Fibroblast of skin of scalp (primary cell): ENCODE measurements at regions not wholly inside any gene's neighbourhood (a gene's known extent, or its start where the extent isn't known, plus 50 kb on each side); places are given as distances from the start of the nearest gene placed in this dataset.
A peak's percentile ranks its signal among the peaks of the same experiment; 100 is the strongest.
"Not testable (repeated sequence)": the region's sequence is repeated elsewhere in the genome, so short reads cannot be mapped to it uniquely, and the experiment has no call there.

Source experiments
- DNase-seq: peaks from one replicate; pipeline ENCODE4 v3.0.0-alpha.2; 2013

DNA sequence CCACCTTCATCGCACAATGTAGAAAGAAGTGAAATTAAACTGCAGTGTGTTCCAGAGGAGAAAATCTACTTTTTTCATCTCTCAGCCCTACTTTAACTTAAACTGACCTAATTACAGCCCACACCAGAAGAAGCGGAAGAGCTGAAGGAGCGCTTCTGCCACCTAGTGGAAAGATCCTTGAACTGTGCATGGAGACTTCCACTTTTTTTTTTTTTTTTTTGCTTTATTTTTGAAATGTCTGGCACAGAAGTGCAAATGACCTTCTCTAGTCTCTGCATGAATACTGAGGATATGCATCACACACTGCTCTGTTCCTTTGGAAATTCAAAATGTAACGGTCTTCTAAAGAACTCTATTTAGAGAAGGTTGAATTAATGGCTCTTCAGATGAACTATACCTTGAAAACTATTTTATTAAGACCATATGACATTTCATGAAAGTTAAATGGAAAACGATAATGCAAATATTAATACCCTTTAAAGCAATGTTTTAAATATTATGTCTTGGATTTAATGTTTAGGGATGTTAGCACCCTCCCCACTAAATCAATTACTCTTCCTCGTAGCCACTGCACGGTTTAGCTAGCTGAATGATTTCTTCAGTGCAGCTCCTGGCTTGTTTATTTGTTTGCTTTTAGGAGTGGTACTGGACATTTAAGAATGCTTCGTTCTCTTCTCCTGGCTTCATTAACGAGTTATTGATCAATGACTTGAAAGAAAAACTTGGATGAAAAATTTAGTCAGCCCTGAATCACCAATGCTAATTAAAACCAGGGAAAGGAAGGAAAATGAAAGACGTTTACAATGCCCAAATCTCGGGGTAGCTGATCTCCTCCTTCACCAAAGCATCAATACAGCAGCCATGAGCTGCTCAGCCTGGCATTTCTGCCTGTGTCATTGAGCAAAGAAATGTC is 569.6 kb upstream of the GJE1 start:
- peak; percentile 93 for DNase-seq

- peak; percentile 21 for DNase-seq
Observed at GRCh38 chr6:141562186-141562811, 570.4 kb upstream of the GJE1 start.

- DNase-seq = no peak
Observed at GRCh38 chr6:141561154-141561553, 571.6 kb upstream of the GJE1 start.

DNA sequence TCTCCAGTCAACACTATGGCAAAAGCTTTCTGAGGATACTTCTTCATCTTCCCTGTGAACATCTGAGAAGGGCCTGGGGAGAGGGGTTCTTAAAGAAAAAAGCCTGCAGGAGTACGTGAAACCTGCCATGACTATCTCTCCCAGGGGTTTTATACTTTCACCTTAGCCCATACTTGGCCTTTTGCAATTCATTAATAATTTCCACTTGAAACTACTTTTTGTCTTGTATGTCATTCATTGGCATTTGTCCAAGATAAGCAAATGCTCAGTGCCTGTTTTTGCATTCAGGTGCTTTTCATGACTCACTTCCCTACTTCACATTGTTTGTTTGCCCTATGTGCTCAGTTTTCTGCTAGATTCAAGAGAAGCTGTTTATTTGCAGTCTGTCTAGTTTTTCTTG is 580.3 kb upstream of the GJE1 start:
- DNase-seq = no peak

GRCh38 chr6:141552031-141552430 is 580.7 kb upstream of the GJE1 start:
- no peak for DNase-seq

GRCh38 chr6:141551318-141551717 is 581.4 kb upstream of the GJE1 start:
- no peak for DNase-seq

- no peak for DNase-seq
Observed at GRCh38 chr6:141550471-141550870, 582.3 kb upstream of the GJE1 start.

DNA sequence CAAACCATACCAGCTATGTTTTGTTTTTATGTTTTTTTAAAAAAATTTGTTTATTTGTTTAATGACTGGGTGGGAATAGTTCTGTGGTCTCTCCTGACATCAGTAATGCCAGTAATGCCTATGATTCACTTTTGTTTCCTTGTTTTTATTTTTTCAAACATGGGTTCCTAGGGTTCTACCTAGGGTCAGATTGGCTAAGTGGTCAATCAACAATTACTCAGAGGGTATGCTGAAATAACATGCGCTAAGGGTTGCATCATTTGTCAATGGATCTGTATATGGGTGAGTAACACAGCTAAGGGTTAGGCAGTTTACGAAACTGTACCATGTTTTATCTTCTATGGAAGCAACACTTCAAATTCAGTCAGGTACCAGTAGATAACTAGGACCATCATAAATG is 583.8 kb upstream of the GJE1 start:
- peak; percentile 29 for DNase-seq

- DNase-seq = no peak
Observed at GRCh38 chr6:141541581-141542324, 591.0 kb upstream of the GJE1 start.

DNA sequence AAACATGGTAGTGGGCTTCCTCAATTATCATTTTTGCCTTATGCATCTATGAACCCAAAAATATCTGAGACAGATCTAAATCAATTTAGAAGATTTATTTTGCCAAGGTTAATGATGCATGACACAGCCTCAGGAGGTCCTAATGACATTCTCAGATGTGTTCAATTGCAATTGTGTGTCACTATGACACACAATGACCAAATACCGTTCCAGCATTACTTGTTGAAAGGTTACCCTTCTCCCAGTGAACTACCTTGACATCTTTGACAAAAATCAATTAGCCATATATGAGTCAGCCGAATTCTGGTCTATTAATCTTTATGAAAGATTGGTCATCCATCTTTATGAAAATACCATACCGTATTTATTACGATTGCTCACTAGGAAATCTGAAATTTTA is 592.5 kb upstream of the GJE1 start:
- no peak for DNase-seq

DNA sequence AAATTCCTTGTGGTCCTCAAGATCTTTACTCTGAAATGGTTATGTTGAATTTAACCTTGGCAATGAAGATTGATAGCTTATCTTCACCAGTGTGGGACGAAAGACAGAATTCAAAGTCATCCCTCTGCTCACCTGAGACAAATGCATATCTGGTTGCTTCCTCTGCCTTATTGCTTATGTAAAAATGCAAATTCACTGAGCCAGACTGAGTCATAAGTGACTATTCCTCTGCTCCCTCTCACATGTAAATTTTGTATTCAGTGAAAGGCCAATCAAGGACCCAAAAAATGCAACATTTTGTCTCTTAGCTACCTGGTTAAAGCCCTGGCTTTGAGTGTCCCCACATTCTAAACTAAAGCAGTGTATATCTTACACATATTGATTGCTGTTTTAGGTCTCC is 593.1 kb upstream of the GJE1 start:
- DNase-seq = no peak

DNA sequence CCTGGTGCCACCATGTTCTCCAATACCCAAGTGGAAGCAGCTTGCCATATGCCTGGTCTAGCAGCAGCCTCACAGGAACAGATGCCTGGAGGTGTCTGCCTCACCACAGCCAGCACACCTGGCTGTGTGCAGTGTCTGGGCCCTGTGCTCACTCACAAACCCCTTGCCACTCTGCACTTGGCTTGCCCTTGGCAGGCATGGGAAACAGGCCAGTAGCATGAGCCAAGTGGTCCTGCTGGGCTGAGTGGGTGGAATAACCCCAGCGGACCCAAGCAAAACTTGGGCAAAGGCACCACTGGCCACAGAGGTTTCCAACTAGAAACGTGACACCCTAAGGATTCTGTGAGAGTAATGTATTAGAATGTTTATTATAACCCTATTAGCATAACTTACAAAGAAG is 600.5 kb upstream of the GJE1 start:
- DNase-seq = no peak

DNA sequence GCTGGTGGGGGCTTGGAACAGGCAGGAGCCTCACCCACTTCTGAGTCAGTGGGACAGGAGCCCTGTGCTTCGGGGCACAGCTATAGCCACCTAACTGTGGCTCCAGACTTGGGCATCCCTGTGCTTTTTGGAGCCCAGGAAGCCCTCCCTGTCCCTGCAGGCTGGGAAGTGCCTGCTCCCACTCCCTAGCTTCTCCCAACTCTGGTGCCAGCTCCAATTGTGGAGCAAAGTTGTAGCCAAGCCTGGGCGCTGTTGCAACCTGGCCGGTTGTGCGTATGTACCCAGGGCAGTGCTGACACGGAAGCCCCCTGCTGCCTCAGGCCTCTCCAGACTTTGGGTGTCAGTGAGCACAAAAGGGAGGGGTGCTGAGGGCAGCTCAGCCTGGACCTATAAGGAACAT is 601.7 kb upstream of the GJE1 start:
- DNase-seq = no peak

- DNase-seq = no peak
Observed at GRCh38 chr6:141528596-141528995, 604.1 kb upstream of the GJE1 start.

DNA sequence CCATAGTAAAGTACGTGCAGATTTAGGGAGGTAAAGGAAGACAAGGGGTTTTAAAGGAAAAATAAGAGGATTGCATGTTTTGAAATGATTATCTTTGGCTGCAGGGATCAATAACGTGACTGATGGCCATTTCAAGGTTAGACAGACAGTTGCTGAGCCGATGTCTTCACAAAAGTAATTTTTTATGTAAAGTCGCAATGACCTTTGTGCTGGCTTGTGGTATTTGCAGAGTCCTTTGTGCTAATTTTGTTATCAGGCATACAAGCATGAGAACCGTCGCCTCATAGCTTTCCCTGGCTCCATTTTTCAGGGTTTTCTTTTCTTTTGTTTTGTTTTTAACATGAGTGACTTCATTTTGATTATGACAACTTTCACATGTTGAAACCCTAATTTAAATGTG is 605.7 kb upstream of the GJE1 start:
- DNase-seq = no peak

DNA sequence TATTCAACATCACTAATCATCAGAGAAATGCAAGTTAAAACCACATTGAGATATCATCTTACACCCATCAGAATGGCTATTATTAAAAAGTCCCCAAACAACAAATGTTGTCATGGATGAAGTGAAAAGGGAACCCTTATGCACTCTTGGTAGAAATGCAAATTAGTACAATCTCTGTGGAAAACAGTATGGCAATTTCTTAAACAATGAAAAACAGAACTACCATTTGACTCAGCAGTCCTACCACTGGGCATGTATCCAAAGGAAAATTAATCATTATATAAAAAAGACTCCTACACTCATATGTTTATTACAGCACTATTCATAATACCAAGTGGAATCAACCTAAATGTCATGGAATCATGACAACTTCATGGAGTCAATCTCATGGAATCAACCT is 611.3 kb upstream of the GJE1 start:
- peak; percentile 12 for DNase-seq

- DNase-seq = no peak
Observed at GRCh38 chr6:141513830-141514229, 618.9 kb upstream of the GJE1 start.

DNA sequence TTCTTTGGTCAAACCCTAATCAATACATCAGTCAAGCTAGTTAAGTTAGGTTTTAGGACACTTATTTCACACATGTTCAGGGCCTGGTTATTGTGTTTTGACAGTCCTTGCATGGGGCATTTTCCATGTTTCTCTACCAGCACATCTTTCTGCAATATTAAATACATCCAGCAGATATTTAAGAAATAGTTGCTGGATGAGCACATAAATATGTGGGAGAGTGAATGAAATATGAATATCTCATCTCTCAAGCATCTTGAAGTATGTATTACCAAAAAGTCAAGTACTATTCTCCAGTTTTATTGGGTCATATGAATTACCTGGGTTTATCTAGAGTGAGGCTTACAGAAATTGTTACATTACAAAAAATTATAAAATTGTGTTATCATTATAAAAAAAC is 621.9 kb upstream of the GJE1 start:
- peak; percentile 55 for DNase-seq

DNA sequence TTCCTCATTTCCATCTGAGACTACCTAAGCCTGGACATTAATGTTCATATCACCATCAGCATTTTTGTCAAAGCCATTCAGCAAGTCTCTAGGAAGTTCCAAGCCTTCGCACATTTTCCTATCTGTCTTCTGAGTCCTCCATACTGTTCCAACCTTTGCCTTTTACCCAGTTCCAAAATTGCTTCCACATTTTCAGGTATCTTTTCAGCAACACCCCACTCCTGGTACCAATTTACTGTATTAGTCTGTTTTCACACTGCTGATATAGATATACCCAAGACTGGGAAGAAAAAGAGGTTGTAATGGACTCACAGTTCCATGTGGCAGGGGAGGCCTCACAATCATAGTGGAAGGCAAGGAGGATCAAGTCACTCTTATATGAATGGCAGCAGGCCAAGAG is 626.7 kb upstream of the GJE1 start:
- not testable (repeated sequence) for DNase-seq

DNA sequence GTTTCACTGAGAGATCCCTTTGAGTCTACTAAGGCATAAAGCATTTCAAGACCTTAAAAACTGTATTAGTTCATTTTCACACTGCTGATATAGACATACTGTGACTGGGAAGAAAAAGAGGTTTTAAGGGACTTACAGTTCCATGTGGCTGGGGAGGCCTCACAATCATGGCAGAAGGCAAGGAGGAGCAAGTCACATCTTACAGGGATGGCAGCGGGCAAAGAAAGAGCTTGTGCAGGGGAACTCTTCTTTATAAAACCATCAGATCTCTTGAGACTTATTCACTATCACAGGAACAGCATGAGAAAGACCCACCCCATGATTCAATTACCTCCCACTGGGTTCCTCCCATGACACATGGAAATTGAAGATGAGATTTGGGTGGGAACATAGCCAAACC is 628.4 kb upstream of the GJE1 start:
- not testable (repeated sequence) for DNase-seq

DNA sequence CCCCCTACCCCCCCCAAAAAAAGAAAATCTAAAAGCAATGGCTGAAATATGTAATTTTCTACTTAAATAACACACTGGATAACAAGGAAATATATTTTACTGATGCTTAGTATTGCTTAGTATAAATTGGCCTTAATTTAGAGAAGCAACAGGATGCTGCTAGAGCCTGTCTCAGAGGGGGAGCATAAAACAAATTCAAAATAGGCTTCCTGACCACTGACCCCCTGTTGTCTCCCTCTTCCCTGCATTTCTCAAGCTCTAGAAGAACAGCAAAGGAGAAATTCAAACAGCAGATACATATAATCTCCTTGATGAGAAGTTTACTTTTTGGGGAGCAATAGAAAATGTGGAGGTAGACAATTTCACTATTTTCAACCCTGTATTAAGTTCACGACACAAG is 631.1 kb upstream of the GJE1 start:
- DNase-seq = no peak

GRCh38 chr6:141498977-141499376 is 633.7 kb upstream of the GJE1 start:
- DNase-seq = peak; percentile 82

- DNase-seq = no peak
Observed at GRCh38 chr6:141492521-141493284, 640.0 kb upstream of the GJE1 start.
